ENCODE measurements at regions not wholly inside any gene's neighbourhood (a gene's known extent, or its start where the extent isn't known, plus 50 kb on each side); places are given as distances from the start of the nearest gene placed in this dataset.
"Not testable (repeated sequence)": the region's sequence is repeated elsewhere in the genome, so short reads cannot be mapped to it uniquely, and the experiment has no call there.

- H3K4me1 ChIP-seq (ENCODE audit: control insufficient read depth, insufficient read depth, low read length) = no peaks in the 10 kb centered on the region
- DNase-seq (ENCODE audit: low read depth, low spot score) = no peak
- no peak overlapping the region for H3K27ac ChIP-seq (ENCODE audit: low read length)
- H3K36me3 ChIP-seq (ENCODE audit: control insufficient read depth, insufficient read depth, low read length) = no peaks in the 10 kb centered on the region
- H3K27me3 ChIP-seq (ENCODE audit: control insufficient read depth, insufficient read depth, low read length) = no peaks in the 10 kb centered on the region
- WGBS (ENCODE audit: insufficient coverage, insufficient read length) = no CpG with 5 or more reads among the region's 3 CpGs
- H3K9me3 ChIP-seq (ENCODE audit: control insufficient read depth, insufficient read depth, low read length) = no peaks in the 10 kb centered on the region
- H3K4me3 ChIP-seq (ENCODE audit: low read length) = no peak overlapping the region
Measured at GRCh38 chr2:142668420-142668819, 209.0 kb upstream of the KYNU start.

- no peaks in the 10 kb centered on the region for H3K27me3 ChIP-seq (ENCODE audit: control insufficient read depth, insufficient read depth, low read length)
- no peaks in the 10 kb centered on the region for H3K36me3 ChIP-seq (ENCODE audit: control insufficient read depth, insufficient read depth, low read length)
- H3K9me3 ChIP-seq (ENCODE audit: control insufficient read depth, insufficient read depth, low read length) = no peaks in the 10 kb centered on the region
- no peaks in the 10 kb centered on the region for H3K4me1 ChIP-seq (ENCODE audit: control insufficient read depth, insufficient read depth, low read length)
- H3K27ac ChIP-seq (ENCODE audit: low read length) = no peak overlapping the region
- H3K4me3 ChIP-seq (ENCODE audit: low read length) = no peak overlapping the region
- no CpG with 5 or more reads among the region's 3 CpGs for WGBS (ENCODE audit: insufficient coverage, insufficient read length)
- no peak for DNase-seq (ENCODE audit: low read depth, low spot score)
Measured at GRCh38 chr2:142665241-142665640, 212.2 kb upstream of the KYNU start.

GRCh38 chr2:142650601-142651000 lies 226.9 kb upstream of the KYNU start:
- WGBS (ENCODE audit: insufficient coverage, insufficient read length) = no CpG with 5 or more reads among the region's 2 CpGs
- Histone ChIP-seq H3K27me3 (ENCODE audit: control insufficient read depth, insufficient read depth, low read length) (no peaks in the 10 kb centered on the region), H3K4me1 (ENCODE audit: control insufficient read depth, insufficient read depth, low read length) (no peaks in the 10 kb centered on the region), H3K36me3 (ENCODE audit: control insufficient read depth, insufficient read depth, low read length) (no peaks in the 10 kb centered on the region), H3K9me3 (ENCODE audit: control insufficient read depth, insufficient read depth, low read length) (no peaks in the 10 kb centered on the region), H3K27ac (ENCODE audit: low read length) (no peak overlapping the region), H3K4me3 (ENCODE audit: low read length) (no peak overlapping the region)
- no peak for DNase-seq (ENCODE audit: low read depth, low spot score)

GRCh38 chr2:142649581-142649980 lies 227.9 kb upstream of the KYNU start:
- H3K36me3 ChIP-seq (ENCODE audit: control insufficient read depth, insufficient read depth, low read length) = no peaks in the 10 kb centered on the region
- DNase-seq (ENCODE audit: low read depth, low spot score) = no peak
- no peaks in the 10 kb centered on the region for H3K4me1 ChIP-seq (ENCODE audit: control insufficient read depth, insufficient read depth, low read length)
- no peaks in the 10 kb centered on the region for H3K9me3 ChIP-seq (ENCODE audit: control insufficient read depth, insufficient read depth, low read length)
- no peak overlapping the region for H3K4me3 ChIP-seq (ENCODE audit: low read length)
- whole genome bisulfite sequencing (ENCODE audit: insufficient coverage, insufficient read length) = no CpG with 5 or more reads among the region's 12 CpGs
- no peak overlapping the region for H3K27ac ChIP-seq (ENCODE audit: low read length)
- H3K27me3 ChIP-seq (ENCODE audit: control insufficient read depth, insufficient read depth, low read length) = no peaks in the 10 kb centered on the region

GRCh38 chr2:142642650-142643049 lies 234.8 kb upstream of the KYNU start:
- H3K27me3 ChIP-seq (ENCODE audit: control insufficient read depth, insufficient read depth, low read length) = no peaks in the 10 kb centered on the region
- no CpG with 5 or more reads among the region's 2 CpGs for WGBS (ENCODE audit: insufficient coverage, insufficient read length)
- H3K27ac ChIP-seq (ENCODE audit: low read length) = no peak overlapping the region
- no peak for DNase-seq (ENCODE audit: low read depth, low spot score)
- H3K9me3 ChIP-seq (ENCODE audit: control insufficient read depth, insufficient read depth, low read length) = no peaks in the 10 kb centered on the region
- no peaks in the 10 kb centered on the region for H3K36me3 ChIP-seq (ENCODE audit: control insufficient read depth, insufficient read depth, low read length)
- no peak overlapping the region for H3K4me3 ChIP-seq (ENCODE audit: low read length)
- no peaks in the 10 kb centered on the region for H3K4me1 ChIP-seq (ENCODE audit: control insufficient read depth, insufficient read depth, low read length)

GRCh38 chr2:142629193-142629592 lies 248.3 kb upstream of the KYNU start:
- WGBS (ENCODE audit: insufficient coverage, insufficient read length) = no CpG with 5 or more reads among the region's 1 CpG
- no peaks in the 10 kb centered on the region for H3K4me1 ChIP-seq (ENCODE audit: control insufficient read depth, insufficient read depth, low read length)
- no peaks in the 10 kb centered on the region for H3K36me3 ChIP-seq (ENCODE audit: control insufficient read depth, insufficient read depth, low read length)
- no peaks in the 10 kb centered on the region for H3K27me3 ChIP-seq (ENCODE audit: control insufficient read depth, insufficient read depth, low read length)
- H3K9me3 ChIP-seq (ENCODE audit: control insufficient read depth, insufficient read depth, low read length) = no peaks in the 10 kb centered on the region
- no peak overlapping the region for H3K4me3 ChIP-seq (ENCODE audit: low read length)
- DNase-seq (ENCODE audit: low read depth, low spot score) = no peak
- H3K27ac ChIP-seq (ENCODE audit: low read length) = no peak overlapping the region

GRCh38 chr2:142621287-142621686 lies 256.2 kb upstream of the KYNU start:
- DNase-seq (ENCODE audit: low read depth, low spot score) = no peak
- no peak overlapping the region for H3K4me3 ChIP-seq (ENCODE audit: low read length)
- no peak overlapping the region for H3K27ac ChIP-seq (ENCODE audit: low read length)
- H3K36me3 ChIP-seq (ENCODE audit: control insufficient read depth, insufficient read depth, low read length) = no peaks in the 10 kb centered on the region
- WGBS (ENCODE audit: insufficient coverage, insufficient read length) = no CpG with 5 or more reads among the region's 2 CpGs
- no peaks in the 10 kb centered on the region for H3K9me3 ChIP-seq (ENCODE audit: control insufficient read depth, insufficient read depth, low read length)
- no peaks in the 10 kb centered on the region for H3K27me3 ChIP-seq (ENCODE audit: control insufficient read depth, insufficient read depth, low read length)
- no peaks in the 10 kb centered on the region for H3K4me1 ChIP-seq (ENCODE audit: control insufficient read depth, insufficient read depth, low read length)

GRCh38 chr2:142617461-142617860 lies 260.0 kb upstream of the KYNU start:
- Histone ChIP-seq H3K27ac (ENCODE audit: low read length) (no peak overlapping the region), H3K4me3 (ENCODE audit: low read length) (no peak overlapping the region), H3K36me3 (ENCODE audit: control insufficient read depth, insufficient read depth, low read length) (no peaks in the 10 kb centered on the region), H3K27me3 (ENCODE audit: control insufficient read depth, insufficient read depth, low read length) (no peaks in the 10 kb centered on the region), H3K9me3 (ENCODE audit: control insufficient read depth, insufficient read depth, low read length) (no peaks in the 10 kb centered on the region), H3K4me1 (ENCODE audit: control insufficient read depth, insufficient read depth, low read length) (no peaks in the 10 kb centered on the region)
- WGBS (ENCODE audit: insufficient coverage, insufficient read length) = no CpG with 5 or more reads among the region's 1 CpG
- DNase-seq (ENCODE audit: low read depth, low spot score) = no peak

GRCh38 chr2:142615876-142616275 lies 261.6 kb upstream of the KYNU start:
- no peak for DNase-seq (ENCODE audit: low read depth, low spot score)
- Histone ChIP-seq H3K9me3 (ENCODE audit: control insufficient read depth, insufficient read depth, low read length) (no peaks in the 10 kb centered on the region), H3K36me3 (ENCODE audit: control insufficient read depth, insufficient read depth, low read length) (no peaks in the 10 kb centered on the region), H3K27ac (ENCODE audit: low read length) (no peak overlapping the region), H3K4me3 (ENCODE audit: low read length) (no peak overlapping the region), H3K4me1 (ENCODE audit: control insufficient read depth, insufficient read depth, low read length) (no peaks in the 10 kb centered on the region), H3K27me3 (ENCODE audit: control insufficient read depth, insufficient read depth, low read length) (no peaks in the 10 kb centered on the region)
- no CpG with 5 or more reads among the region's 9 CpGs for whole genome bisulfite sequencing (ENCODE audit: insufficient coverage, insufficient read length)

GRCh38 chr2:142613193-142613592 lies 264.3 kb upstream of the KYNU start:
- not testable (repeated sequence) for H3K27ac ChIP-seq (ENCODE audit: low read length); H3K9me3 ChIP-seq (ENCODE audit: control insufficient read depth, insufficient read depth, low read length); H3K36me3 ChIP-seq (ENCODE audit: control insufficient read depth, insufficient read depth, low read length); H3K4me1 ChIP-seq (ENCODE audit: control insufficient read depth, insufficient read depth, low read length); H3K4me3 ChIP-seq (ENCODE audit: low read length); DNase-seq (ENCODE audit: low read depth, low spot score); H3K27me3 ChIP-seq (ENCODE audit: control insufficient read depth, insufficient read depth, low read length)
- no CpG with 5 or more reads among the region's 17 CpGs for WGBS (ENCODE audit: insufficient coverage, insufficient read length)

- Histone ChIP-seq H3K27ac (ENCODE audit: low read length) (no peak overlapping the region), H3K4me1 (ENCODE audit: control insufficient read depth, insufficient read depth, low read length) (no peaks in the 10 kb centered on the region), H3K27me3 (ENCODE audit: control insufficient read depth, insufficient read depth, low read length) (no peaks in the 10 kb centered on the region), H3K9me3 (ENCODE audit: control insufficient read depth, insufficient read depth, low read length) (no peaks in the 10 kb centered on the region), H3K4me3 (ENCODE audit: low read length) (no peak overlapping the region), H3K36me3 (ENCODE audit: control insufficient read depth, insufficient read depth, low read length) (no peaks in the 10 kb centered on the region)
- no peak for DNase-seq (ENCODE audit: low read depth, low spot score)
- no CpG with 5 or more reads among the region's 4 CpGs for WGBS (ENCODE audit: insufficient coverage, insufficient read length)
Measured at GRCh38 chr2:142605421-142605820, 272.0 kb upstream of the KYNU start.
